Lower lobe of right lung (tissue), 2 donors: ENCODE measurements at regions not wholly inside any gene's neighbourhood (a gene's known extent, or its start where the extent isn't known, plus 50 kb on each side); places are given as distances from the start of the nearest gene placed in this dataset.

Source experiments
- ATAC-seq, 2 donors: fragments of 200-7000 bp; cut with Tn5 transposase; one replicate each; pipeline ENCODE4 v1.9.1; 2020 to 2022; ENCODE audit warnings: mild to moderate bottlenecking in 2 of 2, moderate library complexity in 2 of 2
- DNase-seq: peaks from one replicate; pipeline ENCODE4 v3.0.0-alpha.2; 2020
- H3K27ac ChIP-seq: fragments of 200-600 bp; one replicate; pipeline ENCODE4 v1.8.0; 2022
- H3K27me3 ChIP-seq: fragments of 200-600 bp; one replicate; pipeline ENCODE4 v1.8.0; 2022; ENCODE audit warnings: low read depth
- H3K36me3 ChIP-seq: fragments of 200-600 bp; one replicate; pipeline ENCODE4 v1.8.0; 2022; ENCODE audit warnings: mild to moderate bottlenecking
- H3K4me1 ChIP-seq: fragments of 200-600 bp; one replicate; pipeline ENCODE4 v1.8.0; 2022
- H3K4me3 ChIP-seq: fragments of 200-600 bp; one replicate; pipeline ENCODE4 v1.8.0; 2022; ENCODE audit warnings: mild to moderate bottlenecking
- H3K9me3 ChIP-seq: fragments of 200-600 bp; one replicate; pipeline ENCODE4 v1.8.0; 2022
- intact Hi-C: fragments of 100-400 bp; cut with DNase I; formaldehyde crosslinking; loops from one replicate; pipeline ENCODE4 v1.11.0; 2022
- TF ChIP-seq, protein P1 (sequence below): fragments of 200-600 bp; IDR thresholded peaks from one replicate; pipeline ENCODE4 v1.8.0; 2022; ENCODE audit warnings: antibody characterized with exemption, mild to moderate bottlenecking
- donor health status: DM: no; HTN: yes; CAD: no; lungs with severe emphysema.

DNA sequence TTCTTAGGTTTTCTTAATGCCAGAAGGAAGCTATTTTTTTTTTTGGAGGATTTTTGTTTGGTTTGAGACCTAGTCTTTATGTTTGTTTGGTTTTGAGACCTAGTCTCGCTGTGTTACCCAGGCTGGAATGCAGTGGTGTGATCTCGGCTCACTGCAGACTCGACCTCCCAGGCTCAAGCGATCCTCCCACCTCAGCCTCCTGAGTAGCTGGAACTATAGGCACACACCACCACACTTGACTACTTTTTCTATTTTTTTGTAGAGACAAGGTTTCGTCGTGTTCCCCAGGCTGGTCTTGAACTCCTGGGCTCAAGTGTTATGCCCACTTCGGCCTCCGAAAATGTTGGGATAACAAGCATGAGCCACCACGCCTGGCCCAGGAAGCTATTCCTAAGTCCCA lies 67.8 kb upstream of the NHSL1 start:
- no peaks in the 10 kb centered on the region for H3K4me1 ChIP-seq
- ATAC-seq (no peak), DNase-seq (no peak)
- TF ChIP-seq, protein P1, sequence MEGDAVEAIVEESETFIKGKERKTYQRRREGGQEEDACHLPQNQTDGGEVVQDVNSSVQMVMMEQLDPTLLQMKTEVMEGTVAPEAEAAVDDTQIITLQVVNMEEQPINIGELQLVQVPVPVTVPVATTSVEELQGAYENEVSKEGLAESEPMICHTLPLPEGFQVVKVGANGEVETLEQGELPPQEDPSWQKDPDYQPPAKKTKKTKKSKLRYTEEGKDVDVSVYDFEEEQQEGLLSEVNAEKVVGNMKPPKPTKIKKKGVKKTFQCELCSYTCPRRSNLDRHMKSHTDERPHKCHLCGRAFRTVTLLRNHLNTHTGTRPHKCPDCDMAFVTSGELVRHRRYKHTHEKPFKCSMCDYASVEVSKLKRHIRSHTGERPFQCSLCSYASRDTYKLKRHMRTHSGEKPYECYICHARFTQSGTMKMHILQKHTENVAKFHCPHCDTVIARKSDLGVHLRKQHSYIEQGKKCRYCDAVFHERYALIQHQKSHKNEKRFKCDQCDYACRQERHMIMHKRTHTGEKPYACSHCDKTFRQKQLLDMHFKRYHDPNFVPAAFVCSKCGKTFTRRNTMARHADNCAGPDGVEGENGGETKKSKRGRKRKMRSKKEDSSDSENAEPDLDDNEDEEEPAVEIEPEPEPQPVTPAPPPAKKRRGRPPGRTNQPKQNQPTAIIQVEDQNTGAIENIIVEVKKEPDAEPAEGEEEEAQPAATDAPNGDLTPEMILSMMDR = no peak
- intact Hi-C loops = no loop called here
- H3K4me3 ChIP-seq = no peak overlapping the region
- H3K27me3 ChIP-seq = no peaks in the 10 kb centered on the region
- H3K9me3 ChIP-seq = no peaks in the 10 kb centered on the region
- no peak overlapping the region for H3K27ac ChIP-seq
- no peaks in the 10 kb centered on the region for H3K36me3 ChIP-seq

DNA sequence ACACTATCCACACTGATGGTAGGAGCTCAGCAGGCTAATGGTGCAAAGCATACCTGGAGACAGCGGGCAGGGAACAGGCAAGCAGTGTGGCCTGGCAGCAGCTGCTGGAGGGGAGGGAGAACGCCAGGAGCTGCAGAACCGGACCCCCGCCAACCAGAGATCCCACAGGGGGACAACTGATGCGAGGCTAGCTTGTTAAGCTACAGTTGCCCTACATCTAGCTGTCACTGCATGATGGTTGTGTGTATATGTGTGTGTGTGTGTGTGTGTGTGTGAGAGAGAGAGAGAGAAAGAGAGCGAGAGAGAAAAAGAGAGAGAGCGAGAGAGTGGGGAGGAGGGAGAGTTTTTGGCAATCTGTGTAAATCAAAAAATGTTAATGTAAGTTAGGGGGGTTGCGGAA lies 69.7 kb upstream of the NHSL1 start:
- no peaks in the 10 kb centered on the region for H3K9me3 ChIP-seq
- intact Hi-C loops = no loop called here
- no peak for DNase-seq
- H3K27ac ChIP-seq = no peak overlapping the region
- no peaks in the 10 kb centered on the region for H3K36me3 ChIP-seq
- ATAC-seq = no peak
- no peaks in the 10 kb centered on the region for H3K27me3 ChIP-seq
- H3K4me3 ChIP-seq = peak overlapping the region; percentile 44
- peaks cover 5% of the 10 kb centered on the region for H3K4me1 ChIP-seq
- TF ChIP-seq, protein P1 = no peak

DNA sequence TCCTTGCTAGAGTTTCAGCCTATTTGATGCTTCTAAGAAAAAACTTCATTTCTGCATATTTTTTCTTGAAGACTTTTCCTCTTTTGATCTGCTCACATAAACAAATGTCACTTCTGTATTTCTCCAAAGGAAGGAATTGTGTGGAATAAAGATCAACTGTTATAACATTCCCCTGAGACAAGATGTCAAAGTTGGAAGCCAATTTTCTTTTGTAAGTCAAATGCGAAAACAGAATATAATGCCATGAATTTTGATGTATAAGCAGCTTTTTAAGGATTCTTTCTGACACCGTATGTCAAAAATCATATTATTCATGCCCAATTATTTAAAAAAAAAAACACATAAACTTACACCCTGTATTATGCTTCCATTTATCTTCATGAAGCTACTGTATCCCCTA lies 70.3 kb upstream of the NHSL1 start:
- no peaks in the 10 kb centered on the region for H3K36me3 ChIP-seq
- H3K27ac ChIP-seq = no peak overlapping the region
- no peak for DNase-seq
- no peaks in the 10 kb centered on the region for H3K9me3 ChIP-seq
- TF ChIP-seq, protein P1 = no peak
- intact Hi-C loops = no loop called here
- no peaks in the 10 kb centered on the region for H3K27me3 ChIP-seq
- peak overlapping the region; percentile 44 for H3K4me3 ChIP-seq
- peaks cover 5% of the 10 kb centered on the region for H3K4me1 ChIP-seq
- ATAC-seq = no peak

DNA sequence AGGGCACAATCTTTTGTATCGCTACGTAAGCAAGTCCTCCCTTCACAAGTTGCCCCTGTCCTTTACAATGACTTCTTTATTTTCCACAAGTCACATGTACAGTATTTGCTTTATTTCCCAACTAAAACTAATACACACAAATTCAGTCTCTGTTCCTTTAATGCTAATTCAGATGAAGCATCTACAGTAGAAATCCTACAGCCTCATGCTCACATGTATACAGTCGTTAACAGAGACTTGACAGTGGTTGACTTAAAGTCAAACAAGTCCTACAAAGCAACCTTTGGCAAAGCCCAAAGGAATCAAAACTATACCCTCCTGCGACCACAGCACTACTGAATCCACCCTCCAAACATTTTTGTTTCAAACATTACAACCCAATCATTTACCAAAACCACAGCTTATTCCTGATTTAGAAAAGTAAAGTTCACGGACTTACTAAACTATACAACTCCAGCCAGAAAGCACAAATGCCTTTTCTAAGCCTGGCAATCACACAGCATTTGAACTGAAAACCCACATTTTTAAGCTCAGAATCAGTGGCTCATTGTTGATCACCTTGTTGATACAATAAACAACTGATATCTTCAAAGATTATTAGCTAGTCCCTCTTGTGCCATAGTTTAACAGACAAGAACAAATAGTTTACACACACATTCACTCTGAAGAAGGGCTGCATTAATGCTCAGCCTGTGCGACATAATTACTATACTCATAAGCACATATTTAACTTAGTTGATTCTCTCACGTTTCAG lies 70.9 kb upstream of the NHSL1 start:
- peak overlapping the region; percentile 69 for H3K27ac ChIP-seq

DNA sequence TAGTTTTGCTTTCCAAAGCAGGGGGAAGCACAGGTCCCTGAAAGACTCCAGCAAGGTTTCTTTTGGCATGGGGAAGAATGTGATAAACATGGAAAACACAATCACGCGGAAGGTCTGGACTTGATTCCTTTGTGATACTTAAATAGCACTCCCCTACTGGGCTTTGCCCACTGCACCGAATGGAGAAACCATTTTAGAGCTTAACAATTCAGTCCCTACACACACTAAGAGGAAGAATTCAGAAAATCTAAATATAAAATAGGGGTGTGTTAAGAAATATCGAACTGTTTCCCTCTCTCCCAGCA lies 71.4 kb upstream of the NHSL1 start:
- Histone ChIP-seq H3K4me1 (peaks cover 5% of the 10 kb centered on the region), H3K27ac (peak overlapping the region; percentile 69), H3K9me3 (no peaks in the 10 kb centered on the region), H3K36me3 (no peaks in the 10 kb centered on the region), H3K4me3 (peak overlapping the region; percentile 44), H3K27me3 (no peaks in the 10 kb centered on the region)
- no peak for DNase-seq
- TF ChIP-seq, protein P1 = no peak
- peak in 1 of 2 donors; percentile 19 for ATAC-seq
- intact Hi-C loops = no loop called here

More for the DNA sequence above, 70.9 kb upstream of the NHSL1 start:
- intact Hi-C loops = no loop called here
- TF ChIP-seq, protein P1 = no peak
- Histone ChIP-seq H3K36me3 (no peaks in the 10 kb centered on the region), H3K4me3 (peak overlapping the region; percentile 44), H3K4me1 (peaks cover 5% of the 10 kb centered on the region), H3K27me3 (no peaks in the 10 kb centered on the region), H3K9me3 (no peaks in the 10 kb centered on the region)
- no peak for DNase-seq
- no peak for ATAC-seq
